CD14-positive monocyte (primary cell): ENCODE measurements at regions not wholly inside any gene's neighbourhood (a gene's known extent, or its start where the extent isn't known, plus 50 kb on each side); places are given as distances from the start of the nearest gene placed in this dataset.

Source experiments
- DNase-seq, 3 donors: peaks; one replicate each; pipeline ENCODE4 v3.0.0-alpha.2; 2011 to 2022
- H2AFZ ChIP-seq: 2 replicates; pipeline ENCODE4 v1.6.0; 2012; ENCODE audit warnings: mild to moderate bottlenecking, low read depth, low read length, inconsistent platforms; ENCODE audit not compliant: insufficient read depth, poor library complexity, severe bottlenecking
- H3K27ac ChIP-seq, 2 donors: 1 replicate in 1 of 2; 2 replicates in 1 of 2; pipeline ENCODE4 v1.5.1; 2012 to 2013; ENCODE audit warnings: low read length in 2 of 2, control low read depth in 1 of 2, inconsistent platforms in 1 of 2, low read depth in 1 of 2, mild to moderate bottlenecking in 1 of 2
- H3K27me3 ChIP-seq, 2 donors: one replicate each; pipeline versions ENCODE4 v1.6.0 to v1.6.1; 2011 to 2013; ENCODE audit warnings: low read length in 2 of 2; ENCODE audit not compliant: control insufficient read depth in 2 of 2, insufficient read depth in 2 of 2
- H3K36me3 ChIP-seq, 2 donors: replicated peaks in 1 of 2; 1 replicate in 1 of 2; 2 replicates in 1 of 2; pipeline versions ENCODE4 v1.5.1 to v1.6.1; 2012 to 2013; ENCODE audit warnings: low read length in 2 of 2, control low read depth in 1 of 2, inconsistent platforms in 1 of 2, mild to moderate bottlenecking in 1 of 2; ENCODE audit not compliant: insufficient read depth in 2 of 2, control insufficient read depth in 1 of 2
- H3K4me1 ChIP-seq, 2 donors: 1 replicate in 1 of 2; 2 replicates in 1 of 2; pipeline versions ENCODE4 v1.5.1 to v1.6.1; 2012 to 2013; ENCODE audit warnings: low read length in 2 of 2, control low read depth in 1 of 2, inconsistent platforms in 1 of 2, mild to moderate bottlenecking in 1 of 2, moderate library complexity in 1 of 2; ENCODE audit not compliant: insufficient read depth in 2 of 2, control insufficient read depth in 1 of 2
- H3K4me2 ChIP-seq: replicated peaks from 2 replicates; pipeline ENCODE3; 2012; ENCODE audit warnings: low read length, moderate library complexity, mild to moderate bottlenecking; ENCODE audit not compliant: poor library complexity, severe bottlenecking; ENCODE audit errors: extremely low read depth
- H3K4me3 ChIP-seq, 3 experiments: fragments of 200-600 bp in 1 of 3; sonication (generic) in 1 of 3; replicated peaks in 1 of 3; 1 replicate in 2 of 3; 2 replicates in 1 of 3; pipeline ENCODE4 v1.5.1; 2011 to 2013; ENCODE audit warnings: low read length in 3 of 3, mild to moderate bottlenecking in 3 of 3, control low read depth in 2 of 3, low read depth in 2 of 3, inconsistent platforms in 1 of 3, moderate library complexity in 1 of 3
- H3K79me2 ChIP-seq: 2 replicates; pipeline ENCODE4 v1.6.0; 2012; ENCODE audit warnings: mild to moderate bottlenecking, control low read depth, inconsistent platforms, low read length, moderate library complexity; ENCODE audit not compliant: insufficient read depth
- H3K9ac ChIP-seq: 2 replicates; pipeline ENCODE4 v1.6.0; 2017; ENCODE audit warnings: low read length, mild to moderate bottlenecking; ENCODE audit not compliant: insufficient read depth, poor library complexity, severe bottlenecking
- H3K9me3 ChIP-seq, 2 donors: replicated peaks in 1 of 2; 1 replicate in 1 of 2; 2 replicates in 1 of 2; pipeline versions ENCODE4 v1.5.1 to v1.6.1; 2012 to 2013; ENCODE audit warnings: low read length in 2 of 2, control low read depth in 1 of 2; ENCODE audit not compliant: control insufficient read depth in 1 of 2, insufficient read depth in 1 of 2
- H4K20me1 ChIP-seq: 2 replicates; pipeline ENCODE4 v1.6.0; 2012; ENCODE audit warnings: mild to moderate bottlenecking, low read length, control low read depth, moderate library complexity; ENCODE audit not compliant: insufficient read depth
- H3K27ac Mint-ChIP-seq, 7 donors: one replicate each; pipeline ENCODE4 v1.8.0; 2020; ENCODE audit warnings: mild to moderate bottlenecking in 7 of 7, mixed read lengths in 7 of 7, moderate library complexity in 6 of 7, inconsistent platforms in 2 of 7
- H3K27me3 Mint-ChIP-seq, 3 donors: one replicate each; pipeline ENCODE4 v1.8.0; 2021 to 2022; ENCODE audit warnings: low read depth in 3 of 3, mild to moderate bottlenecking in 3 of 3, mixed read lengths in 3 of 3, moderate library complexity in 3 of 3, inconsistent platforms in 1 of 3
- H3K36me3 Mint-ChIP-seq, 2 donors: one replicate each; pipeline ENCODE4 v1.8.0; 2020; ENCODE audit warnings: mixed read lengths in 2 of 2, inconsistent platforms in 1 of 2, mild to moderate bottlenecking in 1 of 2
- H3K4me1 Mint-ChIP-seq: one replicate; pipeline ENCODE4 v1.8.0; 2020; ENCODE audit warnings: mild to moderate bottlenecking, mixed read lengths
- H3K4me3 Mint-ChIP-seq, 2 donors: one replicate each; pipeline ENCODE4 v1.8.0; 2020; ENCODE audit warnings: mild to moderate bottlenecking in 2 of 2, mixed read lengths in 2 of 2, moderate library complexity in 1 of 2
- H3K9me3 Mint-ChIP-seq, 7 donors: one replicate each; pipeline ENCODE4 v1.8.0; 2020 to 2022; ENCODE audit warnings: mixed read lengths in 7 of 7, mild to moderate bottlenecking in 6 of 7, moderate library complexity in 6 of 7, inconsistent platforms in 2 of 7
- WGBS: methylation state at CpG from one replicate; pipeline ENCODE4 v1.1.5; 2013; ENCODE audit warnings: missing lambda C conversion rate; ENCODE audit not compliant: insufficient coverage; 5-methylcytosine and 5-hydroxymethylcytosine counted together
- intact Hi-C, 2 donors: fragments of 100-400 bp; cut with micrococcal nuclease; formaldehyde crosslinking; loops; one replicate each; pipeline versions ENCODE4 v1.15.0 to v1.15.1; 2023
- TF ChIP-seq, protein P1 (sequence below): fragments of 200-600 bp; IDR thresholded peaks from one replicate; pipeline ENCODE4 v1.8.0; 2022; ENCODE audit warnings: antibody characterized with exemption, mild to moderate bottlenecking

DNA sequence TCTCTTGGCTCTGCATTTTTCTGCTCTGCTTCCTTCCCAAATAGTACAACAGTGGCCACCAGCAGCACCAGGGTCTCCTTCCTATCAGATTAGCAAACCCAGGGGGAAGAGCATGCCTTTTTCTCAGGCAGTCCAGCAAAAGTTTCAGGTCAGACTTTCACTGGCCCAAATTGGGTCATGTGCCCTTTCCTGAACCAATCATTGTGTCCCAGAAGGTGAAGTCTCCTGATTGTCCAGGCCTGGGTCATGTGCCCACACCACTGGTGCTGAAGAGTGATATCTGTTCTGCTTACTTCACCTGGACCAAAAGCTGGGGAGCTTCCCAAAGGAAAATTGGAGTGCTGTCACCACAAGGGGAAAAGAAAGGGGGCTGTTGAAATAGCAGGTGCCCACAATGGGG is 64.1 kb upstream of the ALX4 start:
- peaks cover 2 to 8% (median 3%) of the 10 kb centered on the region in 3 donors for H3K27me3 Mint-ChIP-seq
- intact Hi-C loops: no loop called here
- H3K79me2 ChIP-seq: no peaks in the 10 kb centered on the region
- no peak overlapping the region for H3K9ac ChIP-seq
- H3K27ac ChIP-seq: no peak overlapping the region
- H3K9me3 ChIP-seq: no peaks in the 10 kb centered on the region
- TF ChIP-seq, protein P1, sequence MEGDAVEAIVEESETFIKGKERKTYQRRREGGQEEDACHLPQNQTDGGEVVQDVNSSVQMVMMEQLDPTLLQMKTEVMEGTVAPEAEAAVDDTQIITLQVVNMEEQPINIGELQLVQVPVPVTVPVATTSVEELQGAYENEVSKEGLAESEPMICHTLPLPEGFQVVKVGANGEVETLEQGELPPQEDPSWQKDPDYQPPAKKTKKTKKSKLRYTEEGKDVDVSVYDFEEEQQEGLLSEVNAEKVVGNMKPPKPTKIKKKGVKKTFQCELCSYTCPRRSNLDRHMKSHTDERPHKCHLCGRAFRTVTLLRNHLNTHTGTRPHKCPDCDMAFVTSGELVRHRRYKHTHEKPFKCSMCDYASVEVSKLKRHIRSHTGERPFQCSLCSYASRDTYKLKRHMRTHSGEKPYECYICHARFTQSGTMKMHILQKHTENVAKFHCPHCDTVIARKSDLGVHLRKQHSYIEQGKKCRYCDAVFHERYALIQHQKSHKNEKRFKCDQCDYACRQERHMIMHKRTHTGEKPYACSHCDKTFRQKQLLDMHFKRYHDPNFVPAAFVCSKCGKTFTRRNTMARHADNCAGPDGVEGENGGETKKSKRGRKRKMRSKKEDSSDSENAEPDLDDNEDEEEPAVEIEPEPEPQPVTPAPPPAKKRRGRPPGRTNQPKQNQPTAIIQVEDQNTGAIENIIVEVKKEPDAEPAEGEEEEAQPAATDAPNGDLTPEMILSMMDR: no peak
- H2AFZ ChIP-seq: no peak overlapping the region
- H3K4me2 ChIP-seq: no peak overlapping the region
- H3K27me3 ChIP-seq: no peaks in the 10 kb centered on the region
- H3K4me3 Mint-ChIP-seq: no peak overlapping the region
- peaks cover 0 to 4% (median 2%) of the 10 kb centered on the region in 7 donors for H3K9me3 Mint-ChIP-seq
- H4K20me1 ChIP-seq: no peaks in the 10 kb centered on the region
- H3K36me3 ChIP-seq: no peaks in the 10 kb centered on the region
- H3K4me3 ChIP-seq: no peak overlapping the region
- no peaks in the 10 kb centered on the region for H3K4me1 Mint-ChIP-seq
- H3K27ac Mint-ChIP-seq: no peak overlapping the region
- no peaks in the 10 kb centered on the region for H3K36me3 Mint-ChIP-seq
- no peaks in the 10 kb centered on the region for H3K4me1 ChIP-seq
- DNase-seq: no peak

DNA sequence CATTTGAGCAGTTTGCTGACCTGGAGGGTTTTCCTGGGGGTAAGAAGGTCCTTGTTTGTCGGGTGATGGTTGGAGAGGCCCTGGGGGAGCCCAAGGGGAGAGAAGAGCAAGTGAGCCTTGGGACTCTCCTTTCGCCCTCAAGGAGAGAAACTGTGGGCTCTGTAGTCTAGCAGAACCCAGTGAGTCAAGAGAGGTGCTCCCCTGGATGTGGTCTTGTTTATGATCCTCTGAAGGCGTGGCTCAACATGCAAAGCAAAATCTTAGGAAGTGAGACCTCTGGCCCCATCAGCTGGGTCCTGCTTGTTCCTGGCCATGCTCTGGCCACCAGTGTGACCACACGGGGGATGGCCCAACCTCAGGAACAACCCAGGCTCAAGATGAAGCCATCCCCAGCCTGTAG is 66.5 kb upstream of the ALX4 start:
- no peaks in the 10 kb centered on the region for H4K20me1 ChIP-seq
- no peak overlapping the region for H3K4me3 Mint-ChIP-seq
- H3K27ac Mint-ChIP-seq: no peak overlapping the region
- H3K27me3 Mint-ChIP-seq: peaks cover 2 to 4% (median 3%) of the 10 kb centered on the region in 3 donors
- H3K4me1 Mint-ChIP-seq: no peaks in the 10 kb centered on the region
- H3K27me3 ChIP-seq: no peaks in the 10 kb centered on the region
- no peak overlapping the region for H3K4me2 ChIP-seq
- H3K9me3 Mint-ChIP-seq: peaks cover 0 to 4% (median 0%) of the 10 kb centered on the region in 7 donors
- no peaks in the 10 kb centered on the region for H3K9me3 ChIP-seq
- H3K9ac ChIP-seq: no peak overlapping the region
- H3K36me3 Mint-ChIP-seq: no peaks in the 10 kb centered on the region
- no peak overlapping the region for H3K27ac ChIP-seq
- H3K4me1 ChIP-seq: no peaks in the 10 kb centered on the region
- no peak overlapping the region for H2AFZ ChIP-seq
- no peak for DNase-seq
- no peaks in the 10 kb centered on the region for H3K79me2 ChIP-seq
- TF ChIP-seq, protein P1: no peak
- H3K36me3 ChIP-seq: no peaks in the 10 kb centered on the region
- WGBS: 77% methylated on average over 4 of the region's 4 CpGs
- intact Hi-C loops: no loop called here
- H3K4me3 ChIP-seq: no peak overlapping the region
